IMR-90 (cell line): ENCODE measurements at regions not wholly inside any gene's neighbourhood (a gene's known extent, or its start where the extent isn't known, plus 50 kb on each side); places are given as distances from the start of the nearest gene placed in this dataset.

Experiments
- ATAC-seq: fragments of 200-7000 bp; cut with Tn5 transposase; 2 replicates; pipeline ENCODE4 v1.9.1; 2020; ENCODE audit warnings: low read depth, mild to moderate bottlenecking, moderate library complexity
- BruUV-seq: library from RNA; stranded (reverse); fragments of 400-500 nt; replicated peaks from 2 replicates; lab custom pipeline; 2021; lab: Mats Ljungman, UMichigan
- CTCF ChIA-PET: fragments of 300-600 bp; formaldehyde crosslinking; extraction: SDS; loops from one replicate; lab custom pipeline; 2021; ENCODE audit warnings: antibody characterized with exemption; lab: Yijun Ruan, JAX
- POLR2A ChIA-PET: fragments of 300-600 bp; sonication (Branson Sonifier 250); formaldehyde crosslinking; loops from one replicate; lab custom pipeline; 2022; ENCODE audit warnings: antibody characterized with exemption; ENCODE audit not compliant: unreplicated experiment; lab: Charles Lee
- DNase-seq: peaks from one replicate; pipeline ENCODE4 v3.0.0; 2013
- H2AFZ ChIP-seq: replicated peaks from 2 replicates; pipeline ENCODE3; 2013; ENCODE audit warnings: low read length, mild to moderate bottlenecking; ENCODE audit not compliant: poor library complexity
- H2AK5ac ChIP-seq: 2 replicates; pipeline ENCODE4 v1.6.1; 2013; ENCODE audit warnings: low read depth, low read length, inconsistent platforms
- H2AK9ac ChIP-seq: replicated peaks from 2 replicates; pipeline ENCODE3; 2013; ENCODE audit warnings: mild to moderate bottlenecking, low read depth, low read length, moderate library complexity; ENCODE audit not compliant: poor library complexity
- H2BK120ac ChIP-seq: 2 replicates; pipeline ENCODE4 v1.6.1; 2013; ENCODE audit warnings: low read depth, low read length, inconsistent platforms
- H2BK15ac ChIP-seq: 3 replicates; pipeline ENCODE4 v1.6.1; 2013; ENCODE audit warnings: low read depth, low read length, inconsistent platforms
- H2BK20ac ChIP-seq: 2 replicates; pipeline ENCODE4 v1.6.1; 2013; ENCODE audit warnings: low read depth, mild to moderate bottlenecking, inconsistent platforms, low read length, moderate library complexity
- H2BK5ac ChIP-seq: 2 replicates; pipeline ENCODE4 v1.6.1; 2013; ENCODE audit warnings: mild to moderate bottlenecking, low read depth, low read length, inconsistent platforms; ENCODE audit not compliant: poor library complexity, severe bottlenecking
- H3K14ac ChIP-seq: replicated peaks from 2 replicates; pipeline ENCODE4 v1.6.1; 2013; ENCODE audit warnings: low read depth, low read length, inconsistent platforms
- H3K18ac ChIP-seq: 2 replicates; pipeline ENCODE4 v1.6.1; 2013; ENCODE audit warnings: low read depth, low read length, control low read depth
- H3K23ac ChIP-seq: 2 replicates; pipeline ENCODE4 v1.6.1; 2013; ENCODE audit warnings: low read depth, low read length, inconsistent platforms
- H3K27ac ChIP-seq: 2 replicates; pipeline ENCODE4 v1.5.1; 2013; ENCODE audit warnings: mild to moderate bottlenecking, control low read depth, low read length; ENCODE audit not compliant: insufficient read depth
- H3K27me3 ChIP-seq: 2 replicates; pipeline ENCODE4 v1.6.1; 2013; ENCODE audit warnings: low read length; ENCODE audit not compliant: control insufficient read depth, insufficient read depth
- H3K36me3 ChIP-seq: 2 replicates; pipeline ENCODE4 v1.6.1; 2013; ENCODE audit warnings: low read length, mixed read lengths; ENCODE audit not compliant: control insufficient read depth, insufficient read depth
- H3K4ac ChIP-seq: 2 replicates; pipeline ENCODE4 v1.6.1; 2013; ENCODE audit warnings: low read depth, low read length, inconsistent platforms
- H3K4me1 ChIP-seq: 2 replicates; pipeline ENCODE4 v1.6.1; 2013; ENCODE audit warnings: low read length, mixed read lengths; ENCODE audit not compliant: control insufficient read depth, insufficient read depth
- H3K4me2 ChIP-seq: 2 replicates; pipeline ENCODE4 v1.6.1; 2013; ENCODE audit warnings: low read depth, mild to moderate bottlenecking, control low read depth, low read length, moderate library complexity
- H3K4me3 ChIP-seq: 2 replicates; pipeline ENCODE4 v1.5.1; 2013; ENCODE audit warnings: low read depth, mild to moderate bottlenecking, control low read depth, low read length, moderate library complexity; ENCODE audit not compliant: insufficient read depth
- H3K56ac ChIP-seq: 2 replicates; pipeline ENCODE4 v1.6.1; 2013; ENCODE audit warnings: low read length, inconsistent platforms; ENCODE audit not compliant: insufficient read depth; ENCODE audit errors: extremely low read depth
- H3K79me1 ChIP-seq, 2 experiments: 2 replicates each; pipeline ENCODE4 v1.6.1; 2013; ENCODE audit warnings: low read length in 2 of 2, inconsistent platforms in 1 of 2, low read depth in 1 of 2
- H3K9ac ChIP-seq: 2 replicates; pipeline ENCODE4 v1.6.1; 2013; ENCODE audit warnings: low read depth, low read length, control low read depth
- H3K9me1 ChIP-seq: 2 replicates; pipeline ENCODE4 v1.6.1; 2013; ENCODE audit warnings: low read length, inconsistent platforms; ENCODE audit not compliant: insufficient read depth
- H3K9me3 ChIP-seq: 2 replicates; pipeline ENCODE4 v1.6.1; 2013; ENCODE audit warnings: low read length; ENCODE audit not compliant: control insufficient read depth, insufficient read depth
- H4K20me1 ChIP-seq: 2 replicates; pipeline ENCODE4 v1.6.1; 2013; ENCODE audit warnings: low read length, inconsistent platforms; ENCODE audit not compliant: insufficient read depth
- H4K5ac ChIP-seq: 2 replicates; pipeline ENCODE4 v1.6.1; 2013; ENCODE audit warnings: mild to moderate bottlenecking, low read depth, low read length, control low read depth
- H4K8ac ChIP-seq, 2 experiments: 2 replicates each; pipeline ENCODE4 v1.6.1; 2013; ENCODE audit warnings: low read depth in 2 of 2, low read length in 2 of 2, control low read depth in 1 of 2, inconsistent platforms in 1 of 2
- H4K91ac ChIP-seq: 2 replicates; pipeline ENCODE4 v1.6.1; 2013; ENCODE audit warnings: low read depth, low read length, inconsistent platforms; ENCODE audit not compliant: insufficient read depth
- BHLHE40 ChIP-seq: fragments of 150-350 bp; IDR thresholded peaks from 2 replicates; pipeline ENCODE4 v1.6.1; 2016; ENCODE audit warnings: mild to moderate bottlenecking, low read depth, low read length
- CEBPB ChIP-seq: IDR thresholded peaks from 2 replicates; pipeline ENCODE4 v1.6.1; 2012; ENCODE audit warnings: low read depth, low read length, improper control_type of control experiment
- CHD1 ChIP-seq: IDR thresholded peaks from 2 replicates; pipeline ENCODE4 v1.6.1; 2012; ENCODE audit warnings: low read depth, low read length, improper control_type of control experiment
- CTCF ChIP-seq: conservative IDR thresholded peaks from 2 replicates; pipeline ENCODE4 v1.5.1; 2012; ENCODE audit warnings: mild to moderate bottlenecking, low read depth, low read length, improper control_type of control experiment
- ELK1 ChIP-seq: fragments of 150-350 bp; IDR thresholded peaks from 2 replicates; pipeline ENCODE4 v1.6.1; 2016; ENCODE audit warnings: low read depth, mild to moderate bottlenecking, low read length, moderate library complexity, borderline replicate concordance
- FOS ChIP-seq: fragments of 150-350 bp; IDR thresholded peaks from 2 replicates; pipeline ENCODE4 v1.6.1; 2016; ENCODE audit warnings: low read depth, low read length
- MAFK ChIP-seq: IDR thresholded peaks from 2 replicates; pipeline ENCODE4 v1.6.1; 2012; ENCODE audit warnings: low read depth, low read length, improper control_type of control experiment
- MAZ ChIP-seq: IDR thresholded peaks from 2 replicates; pipeline ENCODE4 v1.6.1; 2012; ENCODE audit warnings: low read depth, mild to moderate bottlenecking, low read length, improper control_type of control experiment, moderate library complexity, borderline replicate concordance
- MXI1 ChIP-seq: IDR thresholded peaks from 2 replicates; pipeline ENCODE4 v1.6.1; 2012; ENCODE audit warnings: low read depth, mild to moderate bottlenecking, low read length, moderate library complexity, borderline replicate concordance
- NFE2L2 ChIP-seq: fragments of 150-350 bp; IDR thresholded peaks from 2 replicates; pipeline ENCODE4 v1.6.1; 2016; ENCODE audit warnings: low read depth, mild to moderate bottlenecking, low read length
- POLR2A ChIP-seq: IDR thresholded peaks from 2 replicates; pipeline ENCODE4 v1.6.1; 2012; ENCODE audit warnings: mild to moderate bottlenecking, low read depth, low read length
- RAD21 ChIP-seq: IDR thresholded peaks from 2 replicates; pipeline ENCODE4 v1.6.1; 2012; ENCODE audit warnings: low read length, improper control_type of control experiment
- RCOR1 ChIP-seq: IDR thresholded peaks from 2 replicates; pipeline ENCODE4 v1.6.1; 2012; ENCODE audit warnings: mild to moderate bottlenecking, low read length, improper control_type of control experiment; ENCODE audit not compliant: insufficient replicate concordance
- RFX5 ChIP-seq: IDR thresholded peaks from 2 replicates; pipeline ENCODE4 v1.8.0; 2012; ENCODE audit warnings: low read depth, mild to moderate bottlenecking, low read length, moderate library complexity
- SMC3 ChIP-seq: fragments of 150-350 bp; IDR thresholded peaks from 2 replicates; pipeline ENCODE4 v1.6.1; 2016; ENCODE audit warnings: low read depth, mild to moderate bottlenecking, antibody characterized with exemption, low read length, moderate library complexity
- USF2 ChIP-seq: fragments of 150-350 bp; IDR thresholded peaks from 2 replicates; pipeline ENCODE4 v1.6.1; 2017; ENCODE audit warnings: mild to moderate bottlenecking, antibody characterized with exemption, low read length, low read depth
- WGBS, 2 experiments: methylation state at CpG; one replicate each; pipeline versions ENCODE4 v1.1.5 to v1.1.7; 2013; ENCODE audit warnings: missing lambda C conversion rate in 2 of 2; ENCODE audit not compliant: insufficient read length in 1 of 2; ENCODE audit errors: extremely low coverage in 2 of 2; 5-methylcytosine and 5-hydroxymethylcytosine counted together
- dilution Hi-C: fragments of 300-500 bp; cut with HindIII; formaldehyde crosslinking; loops from one replicate; pipeline ENCODE4 v1.14.3; 2018; ENCODE audit warnings: low sequenced_read_pairs; ENCODE audit not compliant: unreplicated experiment
- in situ Hi-C: fragments of 300-500 bp; cut with MboI; formaldehyde crosslinking; loops from 3 replicates; pipeline ENCODE4 v1.14.3; 2019; ENCODE audit warnings: low sequenced_read_pairs, inconsistent platforms, mixed read lengths
- intact Hi-C: fragments of 100-400 bp; cut with micrococcal nuclease; formaldehyde crosslinking; loops from 2 replicates; pipeline ENCODE4 v1.10.0; 2022

- H3K4ac ChIP-seq, result no peak overlapping the region
- H3K4me1 ChIP-seq, result no peaks in the 10 kb centered on the region
- H3K27ac ChIP-seq, result no peak overlapping the region
- H2AK5ac ChIP-seq, result no peak overlapping the region
- dilution Hi-C loops (no loop called here), in situ Hi-C loops (no loop called here), intact Hi-C loops (no loop called here)
- H3K36me3 ChIP-seq, result no peaks in the 10 kb centered on the region
- no CpG with 5 or more reads among the region's 5 CpGs for WGBS, 2 experiments
- no peak overlapping the region for H3K4me2 ChIP-seq
- H3K23ac ChIP-seq, result no peak overlapping the region
- no peak overlapping the region for H3K14ac ChIP-seq
- no peak overlapping the region for H2BK15ac ChIP-seq
- no peaks in the 10 kb centered on the region for H3K9me3 ChIP-seq
- H4K20me1 ChIP-seq, result no peaks in the 10 kb centered on the region
- TF ChIP-seq MXI1, result no peak
- TF ChIP-seq RFX5, result no peak
- no peak for TF ChIP-seq NFE2L2
- no peak for TF ChIP-seq FOS
- TF ChIP-seq POLR2A, result no peak
- TF ChIP-seq ELK1, result no peak
- TF ChIP-seq CTCF, result no peak
- TF ChIP-seq CEBPB, result no peak
- TF ChIP-seq MAZ, result no peak
- TF ChIP-seq USF2, result no peak
- no peak for TF ChIP-seq CHD1
- TF ChIP-seq BHLHE40, result no peak; the same call in 1 of the 2 replicates
- no peak for TF ChIP-seq RCOR1
- TF ChIP-seq MAFK, result no peak
- TF ChIP-seq SMC3, result no peak
- no peak for TF ChIP-seq RAD21
- no peak overlapping the region for H3K18ac ChIP-seq
- no peak overlapping the region for H3K4me3 ChIP-seq
- H4K91ac ChIP-seq, result no peak overlapping the region
- no peak overlapping the region for H2BK120ac ChIP-seq
- no peaks in the 10 kb centered on the region for H3K79me1 ChIP-seq
- no peak overlapping the region for H2BK20ac ChIP-seq
- H4K5ac ChIP-seq, result no peak overlapping the region
- no peak overlapping the region for H3K9ac ChIP-seq
- no peak overlapping the region for H2AFZ ChIP-seq
- no peak overlapping the region for H3K56ac ChIP-seq
- H3K9me1 ChIP-seq, result no peaks in the 10 kb centered on the region
- ChIA-PET POLR2A (no interaction called here), CTCF (no interaction called here)
- no TSS peak for BruUV-seq
- no peak overlapping the region for H4K8ac ChIP-seq
- no peaks in the 10 kb centered on the region for H3K27me3 ChIP-seq
- no peak overlapping the region for H2AK9ac ChIP-seq
- peak; percentile 44 for DNase-seq
- peak; percentile 35; the same call in 1 of the 2 replicates for ATAC-seq
- no peak overlapping the region for H2BK5ac ChIP-seq
These were observed 342.3 kb downstream of the GRXCR1 start for GRCh38 chr4:43234626-43235415.
